Type B pancreatic cell (in vitro differentiated cells): ENCODE measurements at regions not wholly inside any gene's neighbourhood (a gene's known extent, or its start where the extent isn't known, plus 50 kb on each side); places are given as distances from the start of the nearest gene placed in this dataset.

Source experiments
- DNase-seq: peaks from one replicate; pipeline ENCODE4 v3.0.0; 2021; ENCODE audit warnings: mixed read lengths; ENCODE audit not compliant: unreplicated experiment; ENCODE audit errors: extremely low spot score
- H3K27ac Mint-ChIP-seq: 2 replicates; pipeline ENCODE4 v1.8.0; 2021; ENCODE audit warnings: mild to moderate bottlenecking, mixed read lengths
- H3K27me3 Mint-ChIP-seq: 2 replicates; pipeline ENCODE4 v1.8.0; 2021; ENCODE audit warnings: mixed read lengths
- H3K36me3 Mint-ChIP-seq: 2 replicates; pipeline ENCODE4 v1.8.0; 2021; ENCODE audit warnings: mixed read lengths
- H3K4me1 Mint-ChIP-seq: one replicate; pipeline ENCODE4 v1.8.0; 2021; ENCODE audit warnings: mixed read lengths; ENCODE audit not compliant: unreplicated experiment
- H3K4me3 Mint-ChIP-seq: 2 replicates; pipeline ENCODE4 v1.8.0; 2021; ENCODE audit warnings: mild to moderate bottlenecking, mixed read lengths
- H3K9me3 Mint-ChIP-seq: 2 replicates; pipeline ENCODE4 v1.8.0; 2021; ENCODE audit warnings: mixed read lengths
- TF ChIP-seq, protein P1 (sequence below): fragments of 200-600 bp; sonication (generic); conservative IDR thresholded peaks from 2 replicates; pipeline ENCODE4 v1.5.0; 2021; ENCODE audit warnings: antibody characterized with exemption, mild to moderate bottlenecking

DNA sequence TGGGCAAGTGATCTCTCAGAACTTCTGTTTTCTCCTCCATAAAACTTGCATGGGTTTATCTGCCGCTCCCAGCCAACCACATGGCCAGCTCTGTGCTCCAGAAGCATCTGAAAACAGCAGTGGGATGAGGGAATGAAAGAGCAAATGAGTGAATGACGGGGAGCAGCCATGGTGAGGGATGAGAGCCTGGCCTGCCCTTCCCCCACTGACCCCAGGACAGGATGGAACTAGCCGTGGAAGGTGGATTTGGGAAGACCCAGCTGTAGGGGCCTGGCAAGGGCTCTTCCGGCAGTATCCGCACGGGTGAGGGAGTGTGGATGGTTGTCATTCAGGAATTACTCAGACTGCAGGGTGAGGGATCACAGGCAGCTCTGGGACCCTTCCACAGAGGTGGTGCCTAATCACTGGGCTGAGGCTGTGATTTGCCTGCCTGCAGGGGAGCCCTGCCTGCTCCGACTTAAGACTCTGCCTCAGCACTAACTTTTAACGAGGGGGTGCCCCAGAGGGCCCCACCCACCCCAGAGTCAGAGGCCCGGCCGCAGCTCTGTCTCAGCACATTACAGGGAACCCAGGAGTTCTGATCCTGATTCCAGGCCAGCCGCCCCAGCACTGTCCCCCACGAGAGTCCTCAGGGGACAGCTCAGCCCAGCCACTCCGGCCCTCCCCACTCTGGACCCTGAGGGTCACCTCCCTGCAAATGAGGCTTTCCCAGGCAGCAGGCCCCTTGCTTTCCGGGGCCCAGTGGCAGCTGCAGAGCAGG is 136.8 kb upstream of the C14orf180 start:
- H3K9me3 Mint-ChIP-seq: peaks cover 7% of the 10 kb centered on the region

GRCh38 chr14:104443391-104444158 is 136.0 kb upstream of the C14orf180 start:
- no peaks in the 10 kb centered on the region for H3K4me1 Mint-ChIP-seq
- no peak overlapping the region for H3K27ac Mint-ChIP-seq
- no peak overlapping the region for H3K4me3 Mint-ChIP-seq
- H3K27me3 Mint-ChIP-seq: peaks cover 21% of the 10 kb centered on the region
- H3K9me3 Mint-ChIP-seq: peaks cover 14% of the 10 kb centered on the region
- peak; percentile 58 for DNase-seq
- TF ChIP-seq, protein P1, sequence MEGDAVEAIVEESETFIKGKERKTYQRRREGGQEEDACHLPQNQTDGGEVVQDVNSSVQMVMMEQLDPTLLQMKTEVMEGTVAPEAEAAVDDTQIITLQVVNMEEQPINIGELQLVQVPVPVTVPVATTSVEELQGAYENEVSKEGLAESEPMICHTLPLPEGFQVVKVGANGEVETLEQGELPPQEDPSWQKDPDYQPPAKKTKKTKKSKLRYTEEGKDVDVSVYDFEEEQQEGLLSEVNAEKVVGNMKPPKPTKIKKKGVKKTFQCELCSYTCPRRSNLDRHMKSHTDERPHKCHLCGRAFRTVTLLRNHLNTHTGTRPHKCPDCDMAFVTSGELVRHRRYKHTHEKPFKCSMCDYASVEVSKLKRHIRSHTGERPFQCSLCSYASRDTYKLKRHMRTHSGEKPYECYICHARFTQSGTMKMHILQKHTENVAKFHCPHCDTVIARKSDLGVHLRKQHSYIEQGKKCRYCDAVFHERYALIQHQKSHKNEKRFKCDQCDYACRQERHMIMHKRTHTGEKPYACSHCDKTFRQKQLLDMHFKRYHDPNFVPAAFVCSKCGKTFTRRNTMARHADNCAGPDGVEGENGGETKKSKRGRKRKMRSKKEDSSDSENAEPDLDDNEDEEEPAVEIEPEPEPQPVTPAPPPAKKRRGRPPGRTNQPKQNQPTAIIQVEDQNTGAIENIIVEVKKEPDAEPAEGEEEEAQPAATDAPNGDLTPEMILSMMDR: no peak
- H3K36me3 Mint-ChIP-seq: no peaks in the 10 kb centered on the region

More for the DNA sequence above, 136.8 kb upstream of the C14orf180 start:
- Mint-ChIP-seq H3K27ac (peak overlapping the region; percentile 26), H3K4me3 (no peak overlapping the region), H3K4me1 (no peaks in the 10 kb centered on the region), H3K36me3 (no peaks in the 10 kb centered on the region), H3K27me3 (peaks cover 20% of the 10 kb centered on the region)
- TF ChIP-seq, protein P1: no peak
- peak; percentile 64 for DNase-seq

GRCh38 chr14:104444159-104445030 is 135.2 kb upstream of the C14orf180 start:
- no peak for DNase-seq

DNA sequence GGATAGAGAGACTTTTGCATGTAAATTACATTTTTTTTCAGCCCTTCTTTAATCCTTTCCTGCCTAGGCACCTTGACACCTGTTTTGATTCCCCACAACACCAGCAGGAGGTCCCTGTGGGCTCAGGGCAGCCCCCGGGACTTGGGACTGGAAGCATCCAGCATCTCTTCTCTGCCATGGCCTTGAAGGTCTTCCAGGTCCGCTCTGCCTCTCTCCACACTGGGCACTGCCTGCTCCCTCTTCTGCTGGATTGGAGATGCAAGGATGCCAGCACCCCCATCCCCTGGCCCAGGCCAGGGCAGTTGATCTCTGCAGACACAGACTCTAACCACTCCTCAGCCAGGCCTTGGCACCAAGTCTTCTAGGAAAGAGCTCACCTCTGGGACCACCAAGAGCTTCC is 134.5 kb upstream of the C14orf180 start:
- peak; percentile 60 for DNase-seq
- Mint-ChIP-seq H3K36me3 (no peaks in the 10 kb centered on the region), H3K27me3 (peaks cover 25% of the 10 kb centered on the region), H3K4me1 (no peaks in the 10 kb centered on the region), H3K9me3 (peaks cover 12% of the 10 kb centered on the region), H3K27ac (no peak overlapping the region), H3K4me3 (no peak overlapping the region)
- TF ChIP-seq, protein P1: no peak

More at GRCh38 chr14:104444159-104445030, 135.2 kb upstream of the C14orf180 start:
- no peaks in the 10 kb centered on the region for H3K36me3 Mint-ChIP-seq
- H3K4me3 Mint-ChIP-seq: no peak overlapping the region
- H3K27me3 Mint-ChIP-seq: peaks cover 24% of the 10 kb centered on the region
- H3K4me1 Mint-ChIP-seq: no peaks in the 10 kb centered on the region
- no peak overlapping the region for H3K27ac Mint-ChIP-seq
- H3K9me3 Mint-ChIP-seq: peaks cover 15% of the 10 kb centered on the region
- TF ChIP-seq, protein P1: no peak

DNA sequence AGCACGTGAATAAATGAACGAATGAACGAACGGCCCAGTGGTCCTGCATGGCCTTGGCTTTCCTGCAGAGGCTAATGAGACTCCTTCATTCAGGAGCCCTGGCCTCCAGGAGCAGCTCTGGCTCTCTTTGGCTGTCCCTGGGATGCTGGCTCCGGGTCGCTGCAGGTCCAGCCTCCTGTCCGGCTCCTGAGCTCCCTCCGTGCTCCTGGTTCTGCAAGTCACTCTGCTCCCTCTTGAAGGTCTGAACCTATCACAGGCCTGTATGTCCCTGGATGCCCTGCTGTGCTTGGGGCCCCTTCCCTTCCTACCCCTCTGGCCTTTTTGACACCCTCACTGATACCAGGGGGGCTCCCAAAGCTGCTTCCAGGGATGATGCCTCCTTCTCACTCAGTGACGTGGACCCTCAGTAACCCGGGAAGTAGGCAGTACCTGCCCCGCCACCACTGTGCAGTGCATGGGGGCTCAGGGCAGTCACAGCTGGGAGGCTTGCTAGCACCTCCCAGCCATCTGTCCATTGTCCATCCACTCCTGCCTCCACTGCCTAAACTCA is 133.7 kb upstream of the C14orf180 start:
- Mint-ChIP-seq H3K27ac (no peak overlapping the region), H3K27me3 (peaks cover 23% of the 10 kb centered on the region), H3K36me3 (no peaks in the 10 kb centered on the region), H3K9me3 (peaks cover 12% of the 10 kb centered on the region), H3K4me3 (no peak overlapping the region), H3K4me1 (no peaks in the 10 kb centered on the region)
- DNase-seq: peak; percentile 64
- TF ChIP-seq, protein P1: no peak
